PC-9 (cell line): ENCODE measurements at regions not wholly inside any gene's neighbourhood (a gene's known extent, or its start where the extent isn't known, plus 50 kb on each side); places are given as distances from the start of the nearest gene placed in this dataset.

ENCODE experiments used
- EZH2 ChIP-seq: fragments of 200-600 bp; sonication (generic); IDR thresholded peaks from 2 replicates; pipeline ENCODE4 v1.8.0; 2017; ENCODE audit warnings: antibody characterized with exemption, low read depth
- TF ChIP-seq, protein P1 (sequence below): fragments of 200-600 bp; sonication (generic); conservative IDR thresholded peaks from 2 replicates; pipeline ENCODE4 v1.6.1; 2017; ENCODE audit warnings: mixed run types, antibody characterized with exemption, mild to moderate bottlenecking, moderate library complexity

- TF ChIP-seq, protein P1, sequence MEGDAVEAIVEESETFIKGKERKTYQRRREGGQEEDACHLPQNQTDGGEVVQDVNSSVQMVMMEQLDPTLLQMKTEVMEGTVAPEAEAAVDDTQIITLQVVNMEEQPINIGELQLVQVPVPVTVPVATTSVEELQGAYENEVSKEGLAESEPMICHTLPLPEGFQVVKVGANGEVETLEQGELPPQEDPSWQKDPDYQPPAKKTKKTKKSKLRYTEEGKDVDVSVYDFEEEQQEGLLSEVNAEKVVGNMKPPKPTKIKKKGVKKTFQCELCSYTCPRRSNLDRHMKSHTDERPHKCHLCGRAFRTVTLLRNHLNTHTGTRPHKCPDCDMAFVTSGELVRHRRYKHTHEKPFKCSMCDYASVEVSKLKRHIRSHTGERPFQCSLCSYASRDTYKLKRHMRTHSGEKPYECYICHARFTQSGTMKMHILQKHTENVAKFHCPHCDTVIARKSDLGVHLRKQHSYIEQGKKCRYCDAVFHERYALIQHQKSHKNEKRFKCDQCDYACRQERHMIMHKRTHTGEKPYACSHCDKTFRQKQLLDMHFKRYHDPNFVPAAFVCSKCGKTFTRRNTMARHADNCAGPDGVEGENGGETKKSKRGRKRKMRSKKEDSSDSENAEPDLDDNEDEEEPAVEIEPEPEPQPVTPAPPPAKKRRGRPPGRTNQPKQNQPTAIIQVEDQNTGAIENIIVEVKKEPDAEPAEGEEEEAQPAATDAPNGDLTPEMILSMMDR, result no peak
- no peak for TF ChIP-seq EZH2
Observed at GRCh38 chr5:63346451-63346850, 615.8 kb downstream of the HTR1A start.
